ENCODE measurements at regions not wholly inside any gene's neighbourhood (a gene's known extent, or its start where the extent isn't known, plus 50 kb on each side); places are given as distances from the start of the nearest gene placed in this dataset.

DNA sequence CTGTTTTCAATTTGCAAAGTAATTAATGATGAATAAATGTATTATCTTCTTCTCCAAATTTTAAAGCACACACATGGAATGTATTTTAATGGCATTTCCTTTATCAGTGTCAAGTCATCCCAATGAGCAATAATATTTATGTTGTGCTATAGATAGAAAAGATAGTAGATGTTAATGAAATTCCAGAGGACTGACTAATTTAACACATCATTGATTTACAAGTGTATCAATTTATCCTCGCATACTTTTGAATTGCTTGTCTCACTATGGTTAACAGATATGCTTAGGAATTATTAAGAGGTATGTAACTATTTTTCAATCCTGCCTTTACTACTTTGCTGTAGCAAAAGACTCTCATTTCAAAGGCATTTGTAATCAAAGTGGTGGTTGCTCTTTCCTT lies 842.9 kb downstream of the SLC6A15 start:
- TF ChIP-seq, protein P1, sequence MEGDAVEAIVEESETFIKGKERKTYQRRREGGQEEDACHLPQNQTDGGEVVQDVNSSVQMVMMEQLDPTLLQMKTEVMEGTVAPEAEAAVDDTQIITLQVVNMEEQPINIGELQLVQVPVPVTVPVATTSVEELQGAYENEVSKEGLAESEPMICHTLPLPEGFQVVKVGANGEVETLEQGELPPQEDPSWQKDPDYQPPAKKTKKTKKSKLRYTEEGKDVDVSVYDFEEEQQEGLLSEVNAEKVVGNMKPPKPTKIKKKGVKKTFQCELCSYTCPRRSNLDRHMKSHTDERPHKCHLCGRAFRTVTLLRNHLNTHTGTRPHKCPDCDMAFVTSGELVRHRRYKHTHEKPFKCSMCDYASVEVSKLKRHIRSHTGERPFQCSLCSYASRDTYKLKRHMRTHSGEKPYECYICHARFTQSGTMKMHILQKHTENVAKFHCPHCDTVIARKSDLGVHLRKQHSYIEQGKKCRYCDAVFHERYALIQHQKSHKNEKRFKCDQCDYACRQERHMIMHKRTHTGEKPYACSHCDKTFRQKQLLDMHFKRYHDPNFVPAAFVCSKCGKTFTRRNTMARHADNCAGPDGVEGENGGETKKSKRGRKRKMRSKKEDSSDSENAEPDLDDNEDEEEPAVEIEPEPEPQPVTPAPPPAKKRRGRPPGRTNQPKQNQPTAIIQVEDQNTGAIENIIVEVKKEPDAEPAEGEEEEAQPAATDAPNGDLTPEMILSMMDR (IDR thresholded peaks at IDR 0.05) = no peak
- Mint-ChIP-seq H3K27me3 (ENCODE audit: low read depth in 3 of 3) (no peaks in the 10 kb centered on the region), H3K27ac (no peak overlapping the region), H3K4me3 (no peak overlapping the region), H3K4me1 (no peaks in the 10 kb centered on the region), H3K36me3 (no peaks in the 10 kb centered on the region), H3K9me3 (peaks cover 0 to 5% (median 5%) of the 10 kb centered on the region in 7 donors)
- Histone ChIP-seq H3K9ac (ENCODE audit: insufficient read depth, low read length, poor library complexity, severe bottlenecking) (no peak overlapping the region), H3K27ac (ENCODE audit: low read depth in 1 of 2, low read length in 2 of 2) (no peak overlapping the region), H3K4me1 (ENCODE audit: control insufficient read depth in 1 of 2, insufficient read depth in 2 of 2, low read length in 2 of 2) (no peaks in the 10 kb centered on the region), H4K20me1 (ENCODE audit: insufficient read depth, low read length) (no peaks in the 10 kb centered on the region), H3K4me3 (replicated peaks in 1 of 3; ENCODE audit: low read depth in 2 of 3, low read length in 3 of 3) (no peak overlapping the region), H2AFZ (ENCODE audit: insufficient read depth, low read depth, low read length, poor library complexity, severe bottlenecking) (no peak overlapping the region), H3K9me3 (replicated peaks in 1 of 2; ENCODE audit: control insufficient read depth in 1 of 2, insufficient read depth in 1 of 2, low read length in 2 of 2) (peaks cover 0 to 5% of the 10 kb centered on the region in 2 donors), H3K36me3 (replicated peaks in 1 of 2; ENCODE audit: control insufficient read depth in 1 of 2, insufficient read depth in 2 of 2, low read length in 2 of 2) (no peaks in the 10 kb centered on the region), H3K27me3 (ENCODE audit: control insufficient read depth in 2 of 2, insufficient read depth in 2 of 2, low read length in 2 of 2) (no peaks in the 10 kb centered on the region), H3K79me2 (ENCODE audit: insufficient read depth, low read length) (no peaks in the 10 kb centered on the region), H3K4me2 (replicated peaks; ENCODE audit: extremely low read depth, low read length, poor library complexity, severe bottlenecking) (no peak overlapping the region)
- WGBS (ENCODE audit: insufficient coverage) = no CpG with 5 or more reads among the region's 1 CpG
- intact Hi-C loops (cut with micrococcal nuclease) = no loop called here
- no peak for DNase-seq

DNA sequence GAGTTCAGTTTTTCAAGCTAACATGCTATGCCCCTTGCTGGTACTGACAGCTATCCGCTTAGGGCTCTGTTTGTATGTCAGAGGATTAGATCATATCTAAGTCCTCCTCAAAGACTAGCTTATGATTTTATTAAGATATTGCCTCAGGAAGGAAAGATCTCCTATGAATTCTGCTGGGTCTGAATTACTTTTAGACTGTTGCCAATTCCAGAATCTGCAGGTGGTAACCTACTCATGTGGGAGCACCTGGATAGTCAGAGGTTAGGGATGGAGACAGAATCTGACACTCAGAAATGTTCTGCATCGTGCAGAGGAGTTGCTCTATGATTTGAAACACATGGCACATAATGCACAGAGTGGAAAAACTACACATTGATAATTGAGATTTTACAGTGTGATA lies 843.4 kb downstream of the SLC6A15 start:
- Histone ChIP-seq H3K4me1 (ENCODE audit: control insufficient read depth in 1 of 2, insufficient read depth in 2 of 2, low read length in 2 of 2) (no peaks in the 10 kb centered on the region), H3K9me3 (replicated peaks in 1 of 2; ENCODE audit: control insufficient read depth in 1 of 2, insufficient read depth in 1 of 2, low read length in 2 of 2) (peaks cover 0 to 5% of the 10 kb centered on the region in 2 donors), H2AFZ (ENCODE audit: insufficient read depth, low read depth, low read length, poor library complexity, severe bottlenecking) (no peak overlapping the region), H3K27me3 (ENCODE audit: control insufficient read depth in 2 of 2, insufficient read depth in 2 of 2, low read length in 2 of 2) (no peaks in the 10 kb centered on the region), H3K36me3 (replicated peaks in 1 of 2; ENCODE audit: control insufficient read depth in 1 of 2, insufficient read depth in 2 of 2, low read length in 2 of 2) (no peaks in the 10 kb centered on the region), H3K4me2 (replicated peaks; ENCODE audit: extremely low read depth, low read length, poor library complexity, severe bottlenecking) (no peak overlapping the region), H3K9ac (ENCODE audit: insufficient read depth, low read length, poor library complexity, severe bottlenecking) (no peak overlapping the region), H4K20me1 (ENCODE audit: insufficient read depth, low read length) (no peaks in the 10 kb centered on the region), H3K27ac (ENCODE audit: low read depth in 1 of 2, low read length in 2 of 2) (no peak overlapping the region), H3K4me3 (replicated peaks in 1 of 3; ENCODE audit: low read depth in 2 of 3, low read length in 3 of 3) (no peak overlapping the region), H3K79me2 (ENCODE audit: insufficient read depth, low read length) (no peaks in the 10 kb centered on the region)
- H3K4me3 Mint-ChIP-seq = no peak overlapping the region
- no peak for DNase-seq
- no CpG with 5 or more reads among the region's 2 CpGs for WGBS (ENCODE audit: insufficient coverage)
- no peaks in the 10 kb centered on the region for H3K27me3 Mint-ChIP-seq (ENCODE audit: low read depth in 3 of 3)
- no peak overlapping the region for H3K27ac Mint-ChIP-seq
- intact Hi-C loops (cut with micrococcal nuclease) = no loop called here
- H3K36me3 Mint-ChIP-seq = no peaks in the 10 kb centered on the region
- H3K9me3 Mint-ChIP-seq = peaks cover 0 to 5% (median 3%) of the 10 kb centered on the region in 7 donors
- H3K4me1 Mint-ChIP-seq = no peaks in the 10 kb centered on the region
- TF ChIP-seq, protein P1 (IDR thresholded peaks at IDR 0.05) = no peak

Data from CD14-positive monocyte (primary cell).